KMS-11 (cell line): ENCODE measurements at regions not wholly inside any gene's neighbourhood (a gene's known extent, or its start where the extent isn't known, plus 50 kb on each side); places are given as distances from the start of the nearest gene placed in this dataset.
A peak's percentile ranks its signal among the peaks of the same experiment; 100 is the strongest.

Source experiments
- H2AFZ ChIP-seq: fragments of 200-600 bp; sonication (generic); 2 replicates; pipeline ENCODE4 v1.6.1; 2016; ENCODE audit warnings: antibody characterized with exemption, mixed run types, low read depth
- H3K27ac ChIP-seq: fragments of 200-600 bp; sonication (generic); 2 replicates; pipeline ENCODE4 v1.6.1; 2016; ENCODE audit warnings: mild to moderate bottlenecking, mixed run types
- H3K27me3 ChIP-seq: fragments of 200-600 bp; sonication (generic); 2 replicates; pipeline ENCODE4 v1.6.1; 2017; ENCODE audit warnings: mild to moderate bottlenecking, low read depth, mixed run types, moderate library complexity; ENCODE audit not compliant: insufficient read depth
- H3K36me3 ChIP-seq: fragments of 200-600 bp; sonication (generic); 2 replicates; pipeline ENCODE4 v1.6.1; 2017; ENCODE audit warnings: mild to moderate bottlenecking, mixed run types; ENCODE audit not compliant: insufficient read depth
- H3K4me1 ChIP-seq: fragments of 200-600 bp; sonication (generic); 2 replicates; pipeline ENCODE4 v1.6.1; 2016; ENCODE audit warnings: mild to moderate bottlenecking, low read depth, mixed run types; ENCODE audit not compliant: poor library complexity, severe bottlenecking
- H3K4me2 ChIP-seq: fragments of 200-600 bp; sonication (generic); 2 replicates; pipeline ENCODE4 v1.7.0; 2016; ENCODE audit warnings: mild to moderate bottlenecking, mixed run types
- H3K4me3 ChIP-seq: fragments of 200-600 bp; sonication (generic); IDR thresholded peaks from 2 replicates; pipeline ENCODE4 v1.6.1; 2017; ENCODE audit warnings: low read depth, low read length, mixed read lengths; ENCODE audit not compliant: insufficient read depth
- H3K79me2 ChIP-seq: fragments of 200-600 bp; sonication (generic); 2 replicates; pipeline ENCODE4 v1.6.1; 2016; ENCODE audit warnings: low read depth, mixed run types; ENCODE audit not compliant: insufficient read depth
- H3K9ac ChIP-seq: fragments of 200-600 bp; sonication (generic); 2 replicates; pipeline ENCODE4 v1.6.1; 2016; ENCODE audit warnings: mild to moderate bottlenecking, mixed run types
- H4K20me1 ChIP-seq: fragments of 200-600 bp; sonication (generic); 2 replicates; pipeline ENCODE4 v1.6.1; 2016; ENCODE audit warnings: mild to moderate bottlenecking, mixed run types; ENCODE audit not compliant: insufficient read depth
- CTCF ChIP-seq: fragments of 200-600 bp; sonication (generic); conservative IDR thresholded peaks from 2 replicates; pipeline ENCODE4 v1.6.1; 2017; ENCODE audit warnings: low read depth, mild to moderate bottlenecking, antibody characterized with exemption, low read length, moderate library complexity, mixed read lengths

GRCh38 chr2:147345246-147345645 lies 499.6 kb upstream of the ACVR2A start:
- Histone ChIP-seq H4K20me1 (no peaks in the 10 kb centered on the region), H3K4me3 (no peak overlapping the region), H3K27ac (no peak overlapping the region), H3K79me2 (no peaks in the 10 kb centered on the region), H3K4me2 (no peak overlapping the region), H3K9ac (no peak overlapping the region), H3K36me3 (no peaks in the 10 kb centered on the region), H2AFZ (no peak overlapping the region), H3K4me1 (no peaks in the 10 kb centered on the region), H3K27me3 (no peaks in the 10 kb centered on the region)
- TF ChIP-seq CTCF = no peak

GRCh38 chr2:147342329-147342728 lies 502.5 kb upstream of the ACVR2A start:
- Histone ChIP-seq H3K36me3 (no peaks in the 10 kb centered on the region), H4K20me1 (no peaks in the 10 kb centered on the region), H3K27ac (no peak overlapping the region), H3K27me3 (no peaks in the 10 kb centered on the region), H3K4me2 (no peak overlapping the region), H3K9ac (no peak overlapping the region), H3K4me1 (no peaks in the 10 kb centered on the region), H3K79me2 (no peaks in the 10 kb centered on the region), H2AFZ (no peak overlapping the region), H3K4me3 (no peak overlapping the region)
- TF ChIP-seq CTCF = no peak

GRCh38 chr2:147331790-147332419 lies 512.9 kb upstream of the ACVR2A start:
- 0 out of 2 replicates have a peak overlapping the region, but pooled peaks have one; percentile 14 for H3K4me2 ChIP-seq
- no peak overlapping the region for H2AFZ ChIP-seq
- no peak overlapping the region for H3K27ac ChIP-seq
- H3K4me1 ChIP-seq = peaks cover 7% of the 10 kb centered on the region
- no peaks in the 10 kb centered on the region for H3K27me3 ChIP-seq
- H4K20me1 ChIP-seq = no peaks in the 10 kb centered on the region
- no peak overlapping the region for H3K4me3 ChIP-seq
- no peak overlapping the region for H3K9ac ChIP-seq
- TF ChIP-seq CTCF = peak; percentile 64
- no peaks in the 10 kb centered on the region for H3K36me3 ChIP-seq
- no peaks in the 10 kb centered on the region for H3K79me2 ChIP-seq

GRCh38 chr2:147330925-147331324 lies 513.9 kb upstream of the ACVR2A start:
- H3K4me3 ChIP-seq = no peak overlapping the region
- H3K36me3 ChIP-seq = no peaks in the 10 kb centered on the region
- H2AFZ ChIP-seq = no peak overlapping the region
- no peak overlapping the region for H3K4me2 ChIP-seq
- no peaks in the 10 kb centered on the region for H3K27me3 ChIP-seq
- H3K9ac ChIP-seq = no peak overlapping the region
- peaks cover 7% of the 10 kb centered on the region for H3K4me1 ChIP-seq
- no peaks in the 10 kb centered on the region for H3K79me2 ChIP-seq
- H3K27ac ChIP-seq = no peak overlapping the region
- no peaks in the 10 kb centered on the region for H4K20me1 ChIP-seq
- TF ChIP-seq CTCF = no peak
